ENCODE measurements at regions not wholly inside any gene's neighbourhood (a gene's known extent, or its start where the extent isn't known, plus 50 kb on each side); places are given as distances from the start of the nearest gene placed in this dataset.
"Not testable (repeated sequence)": the region's sequence is repeated elsewhere in the genome, so short reads cannot be mapped to it uniquely, and the experiment has no call there.

DNA sequence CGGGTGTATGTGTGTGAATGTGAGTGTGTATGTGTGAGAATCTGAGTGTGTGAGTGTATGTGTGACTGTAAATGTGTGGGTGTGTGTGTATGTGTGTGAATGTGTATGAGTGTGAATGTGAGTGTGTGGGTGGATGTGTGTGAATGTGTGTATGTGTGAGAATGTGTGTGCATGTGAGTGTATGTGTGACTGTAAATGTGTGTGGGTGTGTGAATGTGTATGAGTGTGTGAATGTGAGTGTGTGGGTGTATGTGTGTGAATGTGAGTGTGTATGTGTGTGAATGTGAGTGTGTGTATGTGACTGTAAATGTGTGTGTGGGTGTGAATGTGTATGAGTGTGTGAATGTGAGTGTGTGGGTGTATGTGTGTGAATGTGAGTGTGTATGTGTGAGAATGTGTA is 51.6 kb upstream of the DIRAS2 start:
- TF ChIP-seq, protein P1, sequence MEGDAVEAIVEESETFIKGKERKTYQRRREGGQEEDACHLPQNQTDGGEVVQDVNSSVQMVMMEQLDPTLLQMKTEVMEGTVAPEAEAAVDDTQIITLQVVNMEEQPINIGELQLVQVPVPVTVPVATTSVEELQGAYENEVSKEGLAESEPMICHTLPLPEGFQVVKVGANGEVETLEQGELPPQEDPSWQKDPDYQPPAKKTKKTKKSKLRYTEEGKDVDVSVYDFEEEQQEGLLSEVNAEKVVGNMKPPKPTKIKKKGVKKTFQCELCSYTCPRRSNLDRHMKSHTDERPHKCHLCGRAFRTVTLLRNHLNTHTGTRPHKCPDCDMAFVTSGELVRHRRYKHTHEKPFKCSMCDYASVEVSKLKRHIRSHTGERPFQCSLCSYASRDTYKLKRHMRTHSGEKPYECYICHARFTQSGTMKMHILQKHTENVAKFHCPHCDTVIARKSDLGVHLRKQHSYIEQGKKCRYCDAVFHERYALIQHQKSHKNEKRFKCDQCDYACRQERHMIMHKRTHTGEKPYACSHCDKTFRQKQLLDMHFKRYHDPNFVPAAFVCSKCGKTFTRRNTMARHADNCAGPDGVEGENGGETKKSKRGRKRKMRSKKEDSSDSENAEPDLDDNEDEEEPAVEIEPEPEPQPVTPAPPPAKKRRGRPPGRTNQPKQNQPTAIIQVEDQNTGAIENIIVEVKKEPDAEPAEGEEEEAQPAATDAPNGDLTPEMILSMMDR (IDR thresholded peaks at IDR 0.05), result not testable (repeated sequence)
- TF ChIP-seq POLR2A (IDR thresholded peaks at IDR 0.05), result not testable (repeated sequence)

All from adrenal gland (tissue), 5 donors.